Stimulated activated CD8-positive, alpha-beta memory T cell treated with anti-CD3 and anti-CD28 coated beads, Interleukin-7, amount 100 ng/mL, for 4 hours (primary cell): ENCODE measurements at regions not wholly inside any gene's neighbourhood (a gene's known extent, or its start where the extent isn't known, plus 50 kb on each side); places are given as distances from the start of the nearest gene placed in this dataset.
"Not testable (repeated sequence)": the region's sequence is repeated elsewhere in the genome, so short reads cannot be mapped to it uniquely, and the experiment has no call there.

ENCODE experiments used
- DNase-seq, 2 donors: peaks; one replicate each; pipeline ENCODE4 v3.0.0-alpha.2; 2020; ENCODE audit warnings: low read depth in 2 of 2

GRCh38 chr7:93048136-93048930, 69.4 kb downstream of the SAMD9 start:
- DNase-seq = no peak

GRCh38 chr7:93047514-93048099, 70.2 kb downstream of the SAMD9 start:
- DNase-seq = no peak

- DNase-seq = no peak
Observed at GRCh38 chr7:93046641-93047040, 71.1 kb downstream of the SAMD9 start.

GRCh38 chr7:93044147-93044810, 73.5 kb downstream of the SAMD9 start:
- no peak for DNase-seq

GRCh38 chr7:93043385-93043985, 74.3 kb downstream of the SAMD9 start:
- DNase-seq = no peak

GRCh38 chr7:93040355-93040754, 77.4 kb downstream of the SAMD9 start:
- no peak for DNase-seq

GRCh38 chr7:93039786-93040185, 78.0 kb downstream of the SAMD9 start:
- DNase-seq = no peak

GRCh38 chr7:93039282-93039681, 78.5 kb downstream of the SAMD9 start:
- DNase-seq = no peak

- no peak for DNase-seq
Observed at GRCh38 chr7:93036807-93037206, 81.0 kb downstream of the SAMD9 start.

- DNase-seq = no peak
Observed at GRCh38 chr7:93036149-93036640, 81.6 kb downstream of the SAMD9 start.

- no peak for DNase-seq
Observed at GRCh38 chr7:93031795-93032194, 86.0 kb downstream of the SAMD9 start.

- no peak for DNase-seq
Observed at GRCh38 chr7:93030605-93031225, 87.1 kb downstream of the SAMD9 start.

- DNase-seq = no peak
Observed at GRCh38 chr7:93029056-93029455, 88.7 kb downstream of the SAMD9 start.

- DNase-seq = no peak
Observed at GRCh38 chr7:93028610-93029009, 89.2 kb downstream of the SAMD9 start.

- no peak for DNase-seq
Observed at GRCh38 chr7:93027044-93027443, 90.7 kb downstream of the SAMD9 start.

- no peak for DNase-seq
Observed at GRCh38 chr7:93026425-93026824, 91.4 kb downstream of the SAMD9 start.

GRCh38 chr7:93025389-93025788, 92.4 kb downstream of the SAMD9 start:
- DNase-seq = no peak

- not testable (repeated sequence) for DNase-seq
Observed at GRCh38 chr7:93022931-93023478, 94.8 kb downstream of the SAMD9 start.

GRCh38 chr7:93021748-93022147, 96.0 kb downstream of the SAMD9 start:
- no peak for DNase-seq

GRCh38 chr7:93018716-93019115, 99.1 kb downstream of the SAMD9 start:
- no peak for DNase-seq

GRCh38 chr7:93016681-93017381, 100.9 kb downstream of the SAMD9 start:
- DNase-seq = no peak
